ENCODE measurements at regions not wholly inside any gene's neighbourhood (a gene's known extent, or its start where the extent isn't known, plus 50 kb on each side); places are given as distances from the start of the nearest gene placed in this dataset.

- no peak for TF ChIP-seq CTCF (IDR thresholded peaks at IDR 0.05)
- no peak overlapping the region for H3K4me3 ChIP-seq
- ATAC-seq (no peak), DNase-seq (no peak)
- intact Hi-C loops (cut with DNase I): no loop called here
- no peaks in the 10 kb centered on the region for H3K4me1 ChIP-seq
- no peaks in the 10 kb centered on the region for H3K9me3 ChIP-seq
- H3K27me3 ChIP-seq: peaks cover 0 to 16% (median 0%) of the 10 kb centered on the region in 7 donors
- H3K27ac ChIP-seq: no peak overlapping the region
- H3K36me3 ChIP-seq: no peaks in the 10 kb centered on the region
Measured at GRCh38 chr2:104127049-104127770, 726.7 kb upstream of the POU3F3 start.

GRCh38 chr2:104140361-104140760 lies 713.6 kb upstream of the POU3F3 start:
- Histone ChIP-seq H3K27me3 (peaks cover 0 to 4% (median 0%) of the 10 kb centered on the region in 7 donors), H3K4me1 (no peaks in the 10 kb centered on the region), H3K36me3 (no peaks in the 10 kb centered on the region), H3K9me3 (no peaks in the 10 kb centered on the region), H3K4me3 (no peak overlapping the region), H3K27ac (no peak overlapping the region)
- DNase-seq (no peak), ATAC-seq (no peak)
- TF ChIP-seq CTCF (IDR thresholded peaks at IDR 0.05): no peak
- intact Hi-C loops (cut with DNase I): no loop called here
- WGBS, 2 donors: 77 to 83% methylated on average over 3 of the region's 3 CpGs

- DNase-seq (no peak), ATAC-seq (no peak)
- Histone ChIP-seq H3K4me3 (no peak overlapping the region), H3K9me3 (no peaks in the 10 kb centered on the region), H3K4me1 (no peaks in the 10 kb centered on the region), H3K36me3 (no peaks in the 10 kb centered on the region), H3K27me3 (no peaks in the 10 kb centered on the region), H3K27ac (no peak overlapping the region)
- intact Hi-C loops (cut with DNase I): no loop called here
- WGBS, 2 donors: 78 to 79% methylated on average over 4 of the region's 4 CpGs
- TF ChIP-seq CTCF (IDR thresholded peaks at IDR 0.05): no peak
Measured at GRCh38 chr2:104158191-104158590, 695.7 kb upstream of the POU3F3 start.

GRCh38 chr2:104163611-104164130 lies 690.2 kb upstream of the POU3F3 start:
- H3K27ac ChIP-seq: no peak overlapping the region
- no peaks in the 10 kb centered on the region for H3K9me3 ChIP-seq
- no peak for ATAC-seq
- no peaks in the 10 kb centered on the region for H3K27me3 ChIP-seq
- no peaks in the 10 kb centered on the region for H3K4me1 ChIP-seq
- WGBS, 2 donors: 53 to 65% methylated on average over 2 of the region's 2 CpGs
- no peaks in the 10 kb centered on the region for H3K36me3 ChIP-seq
- no peak for TF ChIP-seq CTCF (IDR thresholded peaks at IDR 0.05)
- intact Hi-C loops (cut with DNase I): no loop called here
- H3K4me3 ChIP-seq: no peak overlapping the region
- no peak for DNase-seq

Measured in heart right ventricle (tissue), 16 donors.